GM23338 (cell line): ENCODE measurements at regions not wholly inside any gene's neighbourhood (a gene's known extent, or its start where the extent isn't known, plus 50 kb on each side); places are given as distances from the start of the nearest gene placed in this dataset.

ENCODE experiments used
- ATAC-seq: fragments of 200-7000 bp; cut with Tn5 transposase; 3 replicates; pipeline ENCODE4 v1.9.1; 2020
- DNase-seq: peaks from one replicate; pipeline ENCODE4 v3.0.0-alpha.2; 2015; ENCODE audit warnings: low spot score
- H2AFZ ChIP-seq: fragments of 200-600 bp; sonication (generic); 2 replicates; pipeline ENCODE4 v1.8.0; 2016; ENCODE audit warnings: antibody characterized with exemption, mild to moderate bottlenecking, moderate library complexity
- H3F3A ChIP-seq: fragments of 200-600 bp; sonication (generic); replicated peaks from 2 replicates; pipeline ENCODE4 v1.8.0; 2017; ENCODE audit warnings: antibody characterized with exemption, mixed run types, low read depth
- H3K27ac ChIP-seq: fragments of 200-600 bp; sonication (generic); 2 replicates; pipeline ENCODE4 v1.6.1; 2016; ENCODE audit warnings: low read depth
- H3K27me3 ChIP-seq: fragments of 200-600 bp; sonication (generic); 2 replicates; pipeline ENCODE4 v1.8.0; 2016; ENCODE audit warnings: mild to moderate bottlenecking, mixed run types, moderate library complexity; ENCODE audit not compliant: insufficient read depth
- H3K36me3 ChIP-seq: fragments of 200-600 bp; sonication (generic); 2 replicates; pipeline ENCODE4 v1.8.0; 2016; ENCODE audit warnings: mild to moderate bottlenecking; ENCODE audit not compliant: insufficient read depth
- H3K4me1 ChIP-seq: fragments of 200-600 bp; sonication (generic); 2 replicates; pipeline ENCODE4 v1.8.0; 2016; ENCODE audit warnings: mild to moderate bottlenecking, moderate library complexity; ENCODE audit not compliant: insufficient read depth
- H3K4me2 ChIP-seq: fragments of 200-600 bp; sonication (generic); 2 replicates; pipeline ENCODE4 v1.7.1; 2017; ENCODE audit warnings: mixed run types
- H3K4me3 ChIP-seq: fragments of 200-600 bp; sonication (generic); 2 replicates; pipeline ENCODE4 v1.6.1; 2016; ENCODE audit warnings: mixed run types
- H3K79me2 ChIP-seq: fragments of 200-600 bp; sonication (generic); replicated peaks from 2 replicates; pipeline ENCODE4 v1.8.0; 2017; ENCODE audit warnings: mild to moderate bottlenecking; ENCODE audit not compliant: insufficient read depth
- H3K9me2 ChIP-seq: fragments of 200-600 bp; sonication (generic); 2 replicates; pipeline ENCODE4 v1.8.0; 2017; ENCODE audit not compliant: insufficient read depth
- H4K20me1 ChIP-seq: fragments of 200-600 bp; sonication (generic); replicated peaks from 2 replicates; pipeline ENCODE4 v1.8.0; 2017; ENCODE audit warnings: mild to moderate bottlenecking; ENCODE audit not compliant: insufficient read depth
- H3K27ac Mint-ChIP-seq: 2 replicates; pipeline ENCODE4 v1.8.0; 2020; ENCODE audit warnings: inconsistent platforms, mild to moderate bottlenecking, moderate library complexity, mixed read lengths
- H3K27me3 Mint-ChIP-seq: 3 replicates; pipeline ENCODE4 v1.8.0; 2022; ENCODE audit warnings: low read depth, mild to moderate bottlenecking, moderate library complexity, mixed read lengths, inconsistent platforms; ENCODE audit not compliant: insufficient read depth, poor library complexity
- H3K36me3 Mint-ChIP-seq: 3 replicates; pipeline ENCODE4 v1.8.0; 2021; ENCODE audit warnings: low read depth, mild to moderate bottlenecking, inconsistent platforms, moderate library complexity, mixed read lengths
- H3K4me1 Mint-ChIP-seq: 3 replicates; pipeline ENCODE4 v1.8.0; 2020; ENCODE audit warnings: mild to moderate bottlenecking, inconsistent platforms, mixed read lengths
- H3K4me3 Mint-ChIP-seq: 3 replicates; pipeline ENCODE4 v1.8.0; 2021; ENCODE audit warnings: moderate library complexity, mild to moderate bottlenecking, inconsistent platforms, mixed read lengths
- H3K9me3 Mint-ChIP-seq: 3 replicates; pipeline ENCODE4 v1.8.0; 2020; ENCODE audit warnings: moderate library complexity, mild to moderate bottlenecking, inconsistent platforms, mixed read lengths
- CREB1 ChIP-seq: fragments of 250-450 bp; sonication (Bioruptor Pico); IDR thresholded peaks from 2 replicates; pipeline ENCODE4 v1.5.0; 2020; ENCODE audit warnings: low read depth, mild to moderate bottlenecking, moderate library complexity
- EZH2phosphoT487 ChIP-seq: fragments of 200-600 bp; sonication (generic); IDR thresholded peaks from one replicate; pipeline ENCODE4 v1.8.1; 2018; ENCODE audit warnings: antibody characterized with exemption; ENCODE audit not compliant: unreplicated experiment
- JUNB ChIP-seq: IDR thresholded peaks from one replicate; pipeline ENCODE4 v1.6.1; 2016; ENCODE audit warnings: antibody characterized with exemption; ENCODE audit not compliant: unreplicated experiment
- NANOG ChIP-seq: IDR thresholded peaks from 2 replicates; pipeline ENCODE4 v1.6.1; 2016; ENCODE audit warnings: antibody characterized with exemption, borderline replicate concordance
- POLR2AphosphoS5 ChIP-seq: IDR thresholded peaks from 2 replicates; pipeline ENCODE4 v1.6.1; 2016; ENCODE audit warnings: antibody characterized with exemption, low read depth
- STAT1 ChIP-seq: IDR thresholded peaks from one replicate; pipeline ENCODE4 v1.6.1; 2016; ENCODE audit warnings: antibody characterized with exemption; ENCODE audit not compliant: unreplicated experiment
- ZNF114 ChIP-seq: fragments of 250-450 bp; sonication (Bioruptor Pico); IDR thresholded peaks from 2 replicates; pipeline ENCODE4 v1.5.0; 2020; ENCODE audit warnings: mild to moderate bottlenecking, moderate library complexity
- ZNF462 ChIP-seq: fragments of 250-450 bp; sonication (Bioruptor Pico); IDR thresholded peaks from 2 replicates; pipeline ENCODE4 v1.5.0; 2020; ENCODE audit warnings: mild to moderate bottlenecking, moderate library complexity
- TF ChIP-seq, protein P1 (sequence below): IDR thresholded peaks from 2 replicates; pipeline ENCODE4 v1.6.1; 2016; ENCODE audit warnings: antibody characterized with exemption
- TF ChIP-seq, protein P2 (sequence below), 2 experiments: fragments of 200-600 bp in 1 of 2; sonication (generic) in 1 of 2; conservative IDR thresholded peaks; 2 replicates each; pipeline versions ENCODE4 v1.5.1 to v1.6.1; 2016 to 2017; ENCODE audit warnings: antibody characterized with exemption in 2 of 2, low read depth in 2 of 2, mild to moderate bottlenecking in 2 of 2, moderate library complexity in 1 of 2
- TF ChIP-seq, protein P3 (sequence below): IDR thresholded peaks from one replicate; pipeline ENCODE4 v1.6.1; 2018; ENCODE audit warnings: antibody characterized with exemption; ENCODE audit not compliant: unreplicated experiment

DNA sequence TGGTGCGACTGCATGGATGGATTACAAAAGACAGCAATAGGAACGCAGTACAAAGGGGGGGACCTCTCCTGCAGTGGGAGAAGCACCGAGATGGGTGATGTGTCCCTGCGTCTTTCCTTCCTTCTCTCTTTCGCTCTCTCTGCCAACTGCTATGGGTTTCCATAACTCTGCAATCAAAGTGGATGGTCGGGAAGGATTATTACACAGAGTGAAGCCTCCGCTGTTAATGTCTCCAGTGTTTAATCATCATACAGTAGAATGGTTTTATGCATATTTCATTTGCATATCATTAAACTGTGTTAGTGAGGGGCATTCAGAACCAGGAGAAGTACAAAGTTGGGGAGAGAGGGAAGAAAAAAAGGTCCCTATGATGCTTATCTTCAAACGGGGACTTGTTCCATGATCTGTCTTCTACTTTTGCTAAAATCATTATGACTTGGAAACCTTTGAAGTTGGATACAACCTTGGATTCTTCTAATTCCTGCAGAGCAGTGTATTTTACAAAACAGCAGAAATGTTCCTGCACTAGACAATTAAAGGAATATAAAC is 255.9 kb upstream of the PMFBP1 start (continued):
- TF ChIP-seq, protein P1, sequence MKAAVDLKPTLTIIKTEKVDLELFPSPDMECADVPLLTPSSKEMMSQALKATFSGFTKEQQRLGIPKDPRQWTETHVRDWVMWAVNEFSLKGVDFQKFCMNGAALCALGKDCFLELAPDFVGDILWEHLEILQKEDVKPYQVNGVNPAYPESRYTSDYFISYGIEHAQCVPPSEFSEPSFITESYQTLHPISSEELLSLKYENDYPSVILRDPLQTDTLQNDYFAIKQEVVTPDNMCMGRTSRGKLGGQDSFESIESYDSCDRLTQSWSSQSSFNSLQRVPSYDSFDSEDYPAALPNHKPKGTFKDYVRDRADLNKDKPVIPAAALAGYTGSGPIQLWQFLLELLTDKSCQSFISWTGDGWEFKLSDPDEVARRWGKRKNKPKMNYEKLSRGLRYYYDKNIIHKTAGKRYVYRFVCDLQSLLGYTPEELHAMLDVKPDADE, result no peak
- TF ChIP-seq, protein P2, sequence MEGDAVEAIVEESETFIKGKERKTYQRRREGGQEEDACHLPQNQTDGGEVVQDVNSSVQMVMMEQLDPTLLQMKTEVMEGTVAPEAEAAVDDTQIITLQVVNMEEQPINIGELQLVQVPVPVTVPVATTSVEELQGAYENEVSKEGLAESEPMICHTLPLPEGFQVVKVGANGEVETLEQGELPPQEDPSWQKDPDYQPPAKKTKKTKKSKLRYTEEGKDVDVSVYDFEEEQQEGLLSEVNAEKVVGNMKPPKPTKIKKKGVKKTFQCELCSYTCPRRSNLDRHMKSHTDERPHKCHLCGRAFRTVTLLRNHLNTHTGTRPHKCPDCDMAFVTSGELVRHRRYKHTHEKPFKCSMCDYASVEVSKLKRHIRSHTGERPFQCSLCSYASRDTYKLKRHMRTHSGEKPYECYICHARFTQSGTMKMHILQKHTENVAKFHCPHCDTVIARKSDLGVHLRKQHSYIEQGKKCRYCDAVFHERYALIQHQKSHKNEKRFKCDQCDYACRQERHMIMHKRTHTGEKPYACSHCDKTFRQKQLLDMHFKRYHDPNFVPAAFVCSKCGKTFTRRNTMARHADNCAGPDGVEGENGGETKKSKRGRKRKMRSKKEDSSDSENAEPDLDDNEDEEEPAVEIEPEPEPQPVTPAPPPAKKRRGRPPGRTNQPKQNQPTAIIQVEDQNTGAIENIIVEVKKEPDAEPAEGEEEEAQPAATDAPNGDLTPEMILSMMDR (conservative IDR thresholded peaks at IDR 0.05; ENCODE audit: low read depth in 2 of 2), result no peak
- TF ChIP-seq POLR2AphosphoS5 (no peak), JUNB (no peak), EZH2phosphoT487 (no peak), CREB1 (CRISPR knock-in tag) (no peak)

- no peak overlapping the region for H3K4me3 ChIP-seq
- H3K79me2 ChIP-seq, result no peaks in the 10 kb centered on the region
- no peaks in the 10 kb centered on the region for H3F3A ChIP-seq
- no peaks in the 10 kb centered on the region for H3K9me2 ChIP-seq
- no peak overlapping the region for H2AFZ ChIP-seq
- H3K27me3 ChIP-seq, result no peaks in the 10 kb centered on the region
- no peak for ATAC-seq
- Mint-ChIP-seq H3K4me1 (peaks cover 7% of the 10 kb centered on the region), H3K36me3 (peaks cover 16% of the 10 kb centered on the region; the same call in 2 of the 3 replicates), H3K4me3 (no peak overlapping the region), H3K9me3 (peaks cover 8% of the 10 kb centered on the region; the same call in 2 of the 3 replicates), H3K27ac (no peak overlapping the region), H3K27me3 (no peaks in the 10 kb centered on the region)
- H3K36me3 ChIP-seq, result peaks cover 5% of the 10 kb centered on the region
- H4K20me1 ChIP-seq, result no peaks in the 10 kb centered on the region
- H3K4me2 ChIP-seq, result no peak overlapping the region
- H3K27ac ChIP-seq, result no peak overlapping the region
- DNase-seq, result no peak
- H3K4me1 ChIP-seq, result peaks cover 8% of the 10 kb centered on the region; the same call in 1 of the 2 replicates
- TF ChIP-seq ZNF114 (CRISPR knock-in tag), result no peak
- no peak for TF ChIP-seq CREB1 (CRISPR knock-in tag)
- no peak for TF ChIP-seq EZH2phosphoT487
- no peak for TF ChIP-seq POLR2AphosphoS5
- no peak for TF ChIP-seq ZNF462 (CRISPR knock-in tag)
- no peak for TF ChIP-seq NANOG
- TF ChIP-seq, protein P3, sequence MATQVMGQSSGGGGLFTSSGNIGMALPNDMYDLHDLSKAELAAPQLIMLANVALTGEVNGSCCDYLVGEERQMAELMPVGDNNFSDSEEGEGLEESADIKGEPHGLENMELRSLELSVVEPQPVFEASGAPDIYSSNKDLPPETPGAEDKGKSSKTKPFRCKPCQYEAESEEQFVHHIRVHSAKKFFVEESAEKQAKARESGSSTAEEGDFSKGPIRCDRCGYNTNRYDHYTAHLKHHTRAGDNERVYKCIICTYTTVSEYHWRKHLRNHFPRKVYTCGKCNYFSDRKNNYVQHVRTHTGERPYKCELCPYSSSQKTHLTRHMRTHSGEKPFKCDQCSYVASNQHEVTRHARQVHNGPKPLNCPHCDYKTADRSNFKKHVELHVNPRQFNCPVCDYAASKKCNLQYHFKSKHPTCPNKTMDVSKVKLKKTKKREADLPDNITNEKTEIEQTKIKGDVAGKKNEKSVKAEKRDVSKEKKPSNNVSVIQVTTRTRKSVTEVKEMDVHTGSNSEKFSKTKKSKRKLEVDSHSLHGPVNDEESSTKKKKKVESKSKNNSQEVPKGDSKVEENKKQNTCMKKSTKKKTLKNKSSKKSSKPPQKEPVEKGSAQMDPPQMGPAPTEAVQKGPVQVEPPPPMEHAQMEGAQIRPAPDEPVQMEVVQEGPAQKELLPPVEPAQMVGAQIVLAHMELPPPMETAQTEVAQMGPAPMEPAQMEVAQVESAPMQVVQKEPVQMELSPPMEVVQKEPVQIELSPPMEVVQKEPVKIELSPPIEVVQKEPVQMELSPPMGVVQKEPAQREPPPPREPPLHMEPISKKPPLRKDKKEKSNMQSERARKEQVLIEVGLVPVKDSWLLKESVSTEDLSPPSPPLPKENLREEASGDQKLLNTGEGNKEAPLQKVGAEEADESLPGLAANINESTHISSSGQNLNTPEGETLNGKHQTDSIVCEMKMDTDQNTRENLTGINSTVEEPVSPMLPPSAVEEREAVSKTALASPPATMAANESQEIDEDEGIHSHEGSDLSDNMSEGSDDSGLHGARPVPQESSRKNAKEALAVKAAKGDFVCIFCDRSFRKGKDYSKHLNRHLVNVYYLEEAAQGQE, result no peak
- no peak for TF ChIP-seq JUNB
- no peak for TF ChIP-seq STAT1
These were observed 255.3 kb upstream of the PMFBP1 start for GRCh38 chr16:72427051-72427782.
